ENCODE measurements at regions not wholly inside any gene's neighbourhood (a gene's known extent, or its start where the extent isn't known, plus 50 kb on each side); places are given as distances from the start of the nearest gene placed in this dataset.
"Not testable (repeated sequence)": the region's sequence is repeated elsewhere in the genome, so short reads cannot be mapped to it uniquely, and the experiment has no call there.

- no peak for FAIRE-seq
Measured at GRCh38 chr2:147456779-147457178, 388.1 kb upstream of the ACVR2A start.

GRCh38 chr2:147451902-147452515, 392.8 kb upstream of the ACVR2A start:
- peak; percentile 9 for FAIRE-seq

GRCh38 chr2:147450661-147451510, 393.9 kb upstream of the ACVR2A start:
- no peak for FAIRE-seq

GRCh38 chr2:147449323-147449991, 395.4 kb upstream of the ACVR2A start:
- no peak for FAIRE-seq

- no peak for FAIRE-seq
Measured at GRCh38 chr2:147442816-147443215, 402.0 kb upstream of the ACVR2A start.

- no peak for FAIRE-seq
Measured at GRCh38 chr2:147441182-147441581, 403.6 kb upstream of the ACVR2A start.

- no peak for FAIRE-seq
Measured at GRCh38 chr2:147440734-147441133, 404.1 kb upstream of the ACVR2A start.

- FAIRE-seq, result no peak
Measured at GRCh38 chr2:147439986-147440385, 404.8 kb upstream of the ACVR2A start.

- FAIRE-seq, result no peak
Measured at GRCh38 chr2:147438882-147439281, 405.9 kb upstream of the ACVR2A start.

- FAIRE-seq, result no peak
Measured at GRCh38 chr2:147433822-147434221, 411.0 kb upstream of the ACVR2A start.

- FAIRE-seq, result no peak
Measured at GRCh38 chr2:147430408-147430807, 414.4 kb upstream of the ACVR2A start.

GRCh38 chr2:147428120-147428747, 416.6 kb upstream of the ACVR2A start:
- no peak for FAIRE-seq

- no peak for FAIRE-seq
Measured at GRCh38 chr2:147425437-147426029, 419.3 kb upstream of the ACVR2A start.

GRCh38 chr2:147424766-147425165, 420.1 kb upstream of the ACVR2A start:
- FAIRE-seq, result peak; percentile 97

GRCh38 chr2:147420947-147421675, 423.7 kb upstream of the ACVR2A start:
- no peak for FAIRE-seq

- no peak for FAIRE-seq
Measured at GRCh38 chr2:147420517-147420916, 424.3 kb upstream of the ACVR2A start.

- FAIRE-seq, result no peak
Measured at GRCh38 chr2:147416099-147416498, 428.7 kb upstream of the ACVR2A start.

GRCh38 chr2:147414656-147415055, 430.2 kb upstream of the ACVR2A start:
- FAIRE-seq, result not testable (repeated sequence)

- no peak for FAIRE-seq
Measured at GRCh38 chr2:147408357-147408756, 436.5 kb upstream of the ACVR2A start.

GRCh38 chr2:147405651-147406050, 439.2 kb upstream of the ACVR2A start:
- no peak for FAIRE-seq

GRCh38 chr2:147398996-147399395, 445.8 kb upstream of the ACVR2A start:
- no peak for FAIRE-seq

GRCh38 chr2:147398301-147398700, 446.5 kb upstream of the ACVR2A start:
- no peak for FAIRE-seq

Data from islet of Langerhans (tissue), 1 donor.